ENCODE measurements at regions not wholly inside any gene's neighbourhood (a gene's known extent, or its start where the extent isn't known, plus 50 kb on each side); places are given as distances from the start of the nearest gene placed in this dataset.

DNA sequence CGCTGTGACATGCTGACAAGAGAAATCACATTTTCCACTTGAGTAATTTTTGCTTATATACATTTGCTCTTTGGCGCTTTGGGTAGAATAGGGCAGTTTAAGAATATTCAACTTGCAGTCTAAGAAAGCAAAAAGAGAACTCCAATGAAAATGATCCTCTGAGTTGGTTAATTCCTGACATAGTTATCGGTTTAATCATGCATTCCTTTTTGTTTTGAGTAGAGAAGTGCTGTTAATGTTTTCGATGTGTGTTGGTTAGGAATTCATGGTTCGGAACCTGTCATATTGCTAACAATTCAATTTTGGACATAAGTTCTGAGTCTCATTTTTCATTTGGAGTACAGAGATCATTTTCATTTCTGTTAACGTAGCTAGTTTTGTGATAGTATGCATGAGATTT is 700.6 kb upstream of the PITX2 start:
- TF ChIP-seq POLR2A (IDR thresholded peaks at IDR 0.05; ENCODE audit: low read depth, low read length) (no peak), MAFK (IDR thresholded peaks at IDR 0.05; ENCODE audit: low read depth, low read length) (no peak), SMC3 (IDR thresholded peaks at IDR 0.05; ENCODE audit: low read depth, low read length) (no peak), RFX5 (IDR thresholded peaks at IDR 0.05; ENCODE audit: low read depth, low read length) (no peak), MXI1 (IDR thresholded peaks at IDR 0.05; ENCODE audit: borderline replicate concordance, low read depth, low read length) (no peak), CHD1 (IDR thresholded peaks at IDR 0.05; ENCODE audit: low read depth, low read length) (no peak)
- TF ChIP-seq, protein P1, sequence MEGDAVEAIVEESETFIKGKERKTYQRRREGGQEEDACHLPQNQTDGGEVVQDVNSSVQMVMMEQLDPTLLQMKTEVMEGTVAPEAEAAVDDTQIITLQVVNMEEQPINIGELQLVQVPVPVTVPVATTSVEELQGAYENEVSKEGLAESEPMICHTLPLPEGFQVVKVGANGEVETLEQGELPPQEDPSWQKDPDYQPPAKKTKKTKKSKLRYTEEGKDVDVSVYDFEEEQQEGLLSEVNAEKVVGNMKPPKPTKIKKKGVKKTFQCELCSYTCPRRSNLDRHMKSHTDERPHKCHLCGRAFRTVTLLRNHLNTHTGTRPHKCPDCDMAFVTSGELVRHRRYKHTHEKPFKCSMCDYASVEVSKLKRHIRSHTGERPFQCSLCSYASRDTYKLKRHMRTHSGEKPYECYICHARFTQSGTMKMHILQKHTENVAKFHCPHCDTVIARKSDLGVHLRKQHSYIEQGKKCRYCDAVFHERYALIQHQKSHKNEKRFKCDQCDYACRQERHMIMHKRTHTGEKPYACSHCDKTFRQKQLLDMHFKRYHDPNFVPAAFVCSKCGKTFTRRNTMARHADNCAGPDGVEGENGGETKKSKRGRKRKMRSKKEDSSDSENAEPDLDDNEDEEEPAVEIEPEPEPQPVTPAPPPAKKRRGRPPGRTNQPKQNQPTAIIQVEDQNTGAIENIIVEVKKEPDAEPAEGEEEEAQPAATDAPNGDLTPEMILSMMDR (conservative IDR thresholded peaks at IDR 0.05; ENCODE audit: low read depth, low read length), result no peak
- TF ChIP-seq, protein P2, sequence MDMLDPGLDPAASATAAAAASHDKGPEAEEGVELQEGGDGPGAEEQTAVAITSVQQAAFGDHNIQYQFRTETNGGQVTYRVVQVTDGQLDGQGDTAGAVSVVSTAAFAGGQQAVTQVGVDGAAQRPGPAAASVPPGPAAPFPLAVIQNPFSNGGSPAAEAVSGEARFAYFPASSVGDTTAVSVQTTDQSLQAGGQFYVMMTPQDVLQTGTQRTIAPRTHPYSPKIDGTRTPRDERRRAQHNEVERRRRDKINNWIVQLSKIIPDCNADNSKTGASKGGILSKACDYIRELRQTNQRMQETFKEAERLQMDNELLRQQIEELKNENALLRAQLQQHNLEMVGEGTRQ (IDR thresholded peaks at IDR 0.05; ENCODE audit: low read depth, low read length), result no peak

All from IMR-90 (cell line).